EH (cell line): ENCODE measurements at regions not wholly inside any gene's neighbourhood (a gene's known extent, or its start where the extent isn't known, plus 50 kb on each side); places are given as distances from the start of the nearest gene placed in this dataset.
"Not testable (repeated sequence)": the region's sequence is repeated elsewhere in the genome, so short reads cannot be mapped to it uniquely, and the experiment has no call there.

ENCODE experiments used
- DNase-seq: peaks from one replicate; pipeline ENCODE4 v3.0.0-alpha.2; 2015; ENCODE audit warnings: low read depth

DNA sequence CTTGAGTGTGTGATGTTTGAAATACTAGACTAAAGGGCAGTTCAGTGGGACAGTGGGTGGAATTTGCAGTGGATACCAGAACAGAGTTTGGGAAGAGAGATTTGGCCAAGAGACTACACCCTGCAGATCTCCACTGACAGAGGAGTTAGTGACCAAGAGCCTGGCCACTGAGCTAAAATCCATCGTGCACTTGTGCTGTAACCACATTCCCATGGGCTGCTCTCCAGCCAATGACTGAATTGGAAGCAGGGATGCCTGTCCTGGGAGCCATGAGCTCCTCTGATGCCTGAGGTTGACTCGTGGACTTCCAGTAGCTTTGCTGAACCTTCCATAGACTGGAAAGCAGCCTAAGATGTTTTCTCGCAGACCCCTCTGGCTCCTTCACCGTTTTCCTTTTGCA is 296.1 kb downstream of the TRIML1 start:
- DNase-seq = no peak

DNA sequence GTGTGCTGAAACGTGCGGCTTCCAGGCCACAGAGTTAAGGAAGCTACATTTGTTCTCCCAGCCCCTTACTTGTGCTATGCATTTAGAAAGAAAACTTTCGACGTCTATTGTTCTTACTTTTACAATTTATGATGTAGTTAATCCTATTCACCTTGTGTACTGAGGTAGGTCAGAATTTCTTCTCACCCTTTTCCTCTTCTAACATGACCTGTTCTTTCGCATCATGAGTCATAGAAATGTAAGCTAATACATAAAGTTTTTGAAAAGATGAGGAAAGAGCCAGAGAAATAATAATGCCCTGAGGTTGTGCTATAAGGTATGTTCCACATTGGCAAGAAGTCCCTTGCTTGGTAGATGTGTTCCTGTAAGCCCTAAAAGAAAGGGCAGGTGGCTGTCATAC is 298.3 kb downstream of the TRIML1 start:
- DNase-seq = no peak

DNA sequence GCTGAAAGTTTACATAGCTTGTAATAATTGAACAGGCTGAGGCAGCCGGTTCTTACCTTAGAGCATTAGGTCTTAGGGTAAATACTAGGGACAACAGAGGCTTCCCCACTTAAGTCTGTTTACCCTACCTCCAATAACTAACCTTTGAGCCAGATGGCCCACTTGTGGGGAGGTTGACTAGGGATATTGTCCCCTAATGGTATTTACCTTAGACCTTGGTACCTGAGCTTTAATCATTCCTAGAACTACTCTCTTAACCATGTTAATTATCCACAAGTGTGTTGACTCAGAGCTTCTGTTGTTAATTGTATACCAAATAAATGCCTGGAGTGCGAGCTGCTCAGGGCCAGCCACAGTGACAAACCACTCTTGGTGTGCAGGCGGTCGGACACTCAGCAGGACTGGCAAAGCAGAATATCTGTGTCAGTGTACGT is 299.2 kb downstream of the TRIML1 start:
- not testable (repeated sequence) for DNase-seq

- DNase-seq = no peak
Observed at GRCh38 chr4:188439641-188440311, 300.5 kb downstream of the TRIML1 start.

DNA sequence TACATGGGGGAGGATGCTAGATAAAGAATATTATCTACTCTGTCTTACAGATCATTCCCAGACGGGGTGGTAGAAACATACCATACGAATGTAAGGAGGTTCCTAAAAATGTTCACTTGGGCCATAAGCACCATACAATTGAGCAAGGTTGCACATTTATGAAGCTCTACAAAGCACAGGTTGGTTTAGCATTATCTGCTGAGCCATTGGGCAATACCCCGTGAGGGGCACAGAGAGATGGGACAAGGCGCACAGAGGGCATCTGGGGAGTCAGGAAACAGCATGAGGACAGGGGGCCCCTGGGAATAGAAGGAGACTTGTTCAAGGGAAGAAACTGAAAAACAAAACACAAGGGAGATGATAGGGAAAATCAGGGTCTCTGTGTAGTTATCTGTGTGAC is 305.3 kb downstream of the TRIML1 start:
- DNase-seq = no peak

DNA sequence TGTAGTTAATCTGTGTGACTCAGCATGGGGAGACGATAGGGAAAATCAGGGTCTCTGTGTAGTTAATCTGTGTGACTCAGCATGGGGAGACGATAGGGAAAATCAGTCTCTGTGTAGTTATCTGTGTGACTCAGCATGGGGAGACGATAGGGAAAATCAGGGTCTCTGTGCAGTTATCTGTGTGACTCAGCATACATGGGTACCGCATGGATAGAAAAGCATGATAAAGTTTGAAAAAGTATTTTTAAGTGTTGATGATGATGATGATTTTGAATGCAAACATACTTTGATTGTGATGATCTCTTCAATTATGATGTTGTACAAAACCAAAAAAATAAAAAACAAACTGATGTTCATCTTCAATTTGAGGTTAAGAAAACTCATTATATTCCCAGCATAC is 309.8 kb downstream of the TRIML1 start:
- not testable (repeated sequence) for DNase-seq

GRCh38 chr4:188450571-188450970 is 311.3 kb downstream of the TRIML1 start:
- no peak for DNase-seq

GRCh38 chr4:188452097-188452496 is 312.9 kb downstream of the TRIML1 start:
- DNase-seq = no peak

GRCh38 chr4:188454575-188454974 is 315.3 kb downstream of the TRIML1 start:
- no peak for DNase-seq

DNA sequence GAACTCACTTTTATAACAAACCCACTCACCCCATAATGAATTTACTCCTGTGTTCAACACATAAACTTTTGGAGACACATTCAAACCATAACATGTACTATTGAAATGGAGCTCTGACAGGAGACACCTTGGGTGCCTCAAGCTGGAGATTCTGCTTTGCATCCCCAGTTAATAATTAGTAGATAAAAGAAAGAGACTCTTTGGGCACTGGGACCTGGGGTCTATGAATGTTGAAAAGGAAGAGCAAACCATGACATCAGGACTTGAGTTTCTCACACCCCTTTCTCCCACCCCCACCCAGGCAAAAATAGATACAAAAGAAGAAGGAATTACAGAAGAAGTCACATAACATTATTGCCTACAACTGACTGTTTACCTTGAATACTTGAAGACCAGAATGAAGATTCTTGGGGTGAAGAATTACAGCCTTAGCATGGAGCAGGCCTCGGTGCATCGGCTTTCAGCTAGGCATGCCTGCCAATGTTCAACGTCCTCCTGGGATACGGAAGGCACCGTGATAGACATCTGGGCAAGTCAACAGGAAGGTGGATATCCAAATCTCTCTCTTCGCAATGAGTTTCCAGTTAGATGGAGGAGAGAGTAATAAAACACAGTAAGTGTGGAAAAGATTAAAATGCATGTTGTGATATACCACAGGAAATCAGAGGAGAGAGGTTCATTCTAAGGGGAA is 316.0 kb downstream of the TRIML1 start:
- no peak for DNase-seq

GRCh38 chr4:188459381-188459780 is 320.1 kb downstream of the TRIML1 start:
- no peak for DNase-seq

- DNase-seq = no peak
Observed at GRCh38 chr4:188463909-188464308, 324.7 kb downstream of the TRIML1 start.

DNA sequence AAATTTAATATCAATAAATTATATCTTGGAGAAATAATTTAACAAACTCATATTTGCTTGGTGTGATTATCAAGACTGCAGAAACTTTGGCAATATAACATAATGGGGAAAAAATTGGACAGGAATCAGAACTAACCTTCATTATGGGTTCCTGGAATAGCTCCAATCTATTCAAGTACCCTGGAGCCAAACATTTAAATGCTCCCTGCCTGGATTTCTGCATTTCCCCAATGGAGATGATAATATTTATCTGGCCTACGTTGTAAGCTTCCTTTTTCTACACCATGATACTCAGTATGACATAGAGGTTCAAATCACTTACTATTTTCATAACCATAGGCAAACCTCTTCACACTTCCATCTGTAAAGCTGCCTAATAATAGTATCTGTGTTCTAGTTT is 326.8 kb downstream of the TRIML1 start:
- no peak for DNase-seq

GRCh38 chr4:188484256-188484655 is 345.0 kb downstream of the TRIML1 start:
- DNase-seq = no peak

GRCh38 chr4:188485906-188486305 is 346.7 kb downstream of the TRIML1 start:
- DNase-seq = no peak

DNA sequence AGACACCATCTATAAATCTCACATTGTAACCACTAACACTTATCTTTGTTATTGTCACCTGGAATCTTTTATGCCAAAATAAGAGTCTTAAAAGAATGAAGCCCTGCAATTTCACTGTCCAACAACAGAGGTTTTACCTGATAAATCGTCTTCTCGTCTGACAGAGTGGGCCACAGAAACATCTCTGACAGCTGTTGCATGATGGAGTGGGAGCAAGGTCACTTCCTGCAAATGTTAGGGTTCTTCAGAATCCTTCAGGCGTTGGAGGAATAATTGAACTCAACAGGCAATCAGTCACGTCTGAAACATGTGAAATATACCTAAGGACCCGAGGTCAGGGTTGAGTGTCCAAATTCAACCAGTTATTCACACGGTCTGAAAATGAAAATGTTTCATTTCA is 353.6 kb downstream of the TRIML1 start:
- no peak for DNase-seq

GRCh38 chr4:188495169-188495568 is 355.9 kb downstream of the TRIML1 start:
- no peak for DNase-seq

DNA sequence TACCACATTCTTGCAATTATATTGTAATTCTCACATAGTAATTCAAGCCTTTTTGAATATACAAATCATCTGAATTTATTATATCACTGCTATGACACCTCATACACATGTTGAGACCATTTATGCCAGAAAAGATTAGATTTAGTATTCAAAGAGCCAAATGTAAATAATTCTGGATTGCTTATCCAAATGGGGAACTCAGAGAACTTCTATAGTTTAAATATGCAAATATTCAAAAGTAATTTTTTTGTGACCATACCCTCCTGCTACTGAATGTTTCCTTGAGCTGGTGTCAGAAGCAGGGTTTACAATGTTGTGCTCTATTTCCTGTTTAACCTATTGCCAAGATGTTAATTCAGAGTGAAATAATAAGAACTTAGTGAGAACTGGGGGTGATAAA is 372.2 kb downstream of the TRIML1 start:
- no peak for DNase-seq

DNA sequence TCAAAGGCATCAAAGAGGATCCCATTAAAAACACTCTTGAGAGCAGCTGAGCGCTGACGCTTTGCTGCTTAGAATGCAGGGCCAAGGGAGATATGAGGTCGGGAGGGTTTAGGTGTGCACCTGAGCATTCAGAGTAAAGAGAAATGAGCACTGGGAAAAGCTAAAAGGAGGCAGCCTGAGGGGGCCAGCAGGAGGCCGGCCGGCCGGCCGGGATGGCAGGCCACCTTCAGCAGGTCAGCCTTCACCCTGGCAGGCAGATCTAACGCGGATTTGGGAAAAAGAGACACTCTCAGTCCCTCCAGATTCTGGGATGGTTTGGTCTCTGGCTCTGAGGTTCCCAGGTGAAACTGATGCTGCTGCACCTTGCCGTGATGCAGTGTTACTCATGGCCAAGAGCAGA is 393.5 kb downstream of the TRIML1 start:
- no peak for DNase-seq

DNA sequence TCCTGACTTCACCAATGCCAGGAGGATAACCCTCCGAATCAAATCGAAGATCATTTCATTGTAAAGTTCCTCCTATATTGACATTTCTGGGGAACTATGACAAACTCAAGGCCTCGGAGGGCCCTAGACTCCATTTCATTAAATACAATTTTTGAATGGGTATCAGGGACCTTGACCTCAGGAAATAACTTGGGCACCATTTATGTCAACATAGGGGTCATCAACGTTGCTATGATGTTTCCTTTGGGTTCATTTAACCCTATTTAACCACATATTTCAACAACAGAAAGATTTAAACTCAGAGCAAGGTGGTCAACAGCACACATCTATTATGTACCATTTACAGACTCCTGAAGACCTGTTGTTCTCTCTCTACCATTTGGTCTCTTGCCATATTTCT is 395.1 kb downstream of the TRIML1 start:
- no peak for DNase-seq

DNA sequence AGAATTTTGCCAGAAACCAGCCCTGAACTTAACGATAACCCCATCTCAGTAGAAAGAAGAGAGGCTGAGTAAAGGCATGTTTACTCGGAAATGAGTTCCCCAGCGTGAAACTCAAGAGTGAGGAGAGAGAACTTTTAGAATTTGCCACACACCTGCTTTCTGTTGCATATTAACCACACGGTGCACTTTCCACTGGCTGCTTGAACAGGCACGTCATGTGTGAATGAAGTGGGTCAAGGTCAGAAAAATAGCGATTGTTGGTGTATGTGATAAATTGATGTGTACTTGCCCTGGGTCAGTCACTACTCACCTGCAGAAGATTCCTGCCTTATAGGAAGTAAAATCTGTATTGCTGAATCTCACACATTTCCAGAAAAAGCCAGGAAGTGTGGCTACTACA is 395.7 kb downstream of the TRIML1 start:
- DNase-seq = no peak

- DNase-seq = no peak
Observed at GRCh38 chr4:188536826-188537225, 397.6 kb downstream of the TRIML1 start.

DNA sequence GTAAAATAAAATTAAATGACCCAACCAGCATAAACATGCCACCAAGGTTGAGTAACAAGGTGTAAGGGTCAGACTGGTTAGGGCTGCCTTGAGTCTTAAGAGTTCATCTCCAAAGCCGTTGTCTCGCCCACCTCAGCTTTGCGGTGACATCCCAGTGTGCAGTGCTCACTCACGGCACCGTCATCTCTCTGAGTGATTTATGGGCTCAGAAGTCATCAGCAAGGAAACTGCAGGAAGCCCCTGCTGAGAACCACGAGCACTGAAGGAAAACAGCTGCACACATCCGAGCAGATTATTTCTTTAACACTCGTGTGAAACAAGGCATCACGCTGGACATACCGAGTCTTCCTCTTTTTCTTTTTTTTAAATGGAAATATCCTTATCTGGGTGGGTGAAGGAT is 411.1 kb downstream of the TRIML1 start:
- no peak for DNase-seq

GRCh38 chr4:188551156-188551555 is 411.9 kb downstream of the TRIML1 start:
- no peak for DNase-seq
